Loucy (cell line): ENCODE measurements at regions not wholly inside any gene's neighbourhood (a gene's known extent, or its start where the extent isn't known, plus 50 kb on each side); places are given as distances from the start of the nearest gene placed in this dataset.

Experiments
- H2AFZ ChIP-seq: fragments of 200-600 bp; sonication (generic); 2 replicates; pipeline ENCODE4 v1.6.0; 2016; ENCODE audit warnings: antibody characterized with exemption, mild to moderate bottlenecking, low read length, moderate library complexity
- H3F3A ChIP-seq: fragments of 200-600 bp; 2 replicates; pipeline ENCODE4 v1.6.0; 2016; ENCODE audit warnings: antibody characterized with exemption, low read depth, mild to moderate bottlenecking
- H3K27me3 ChIP-seq: fragments of 200-600 bp; sonication (generic); 2 replicates; pipeline ENCODE4 v1.6.1; 2014; ENCODE audit warnings: low read length, mild to moderate bottlenecking; ENCODE audit not compliant: insufficient read depth, poor library complexity, severe bottlenecking
- H3K36me3 ChIP-seq: fragments of 200-600 bp; sonication (generic); 2 replicates; pipeline ENCODE4 v1.6.1; 2016; ENCODE audit warnings: low read length; ENCODE audit not compliant: insufficient read depth
- H3K4me1 ChIP-seq: fragments of 200-600 bp; sonication (generic); 2 replicates; pipeline ENCODE4 v1.5.1; 2014; ENCODE audit warnings: low read length, mild to moderate bottlenecking; ENCODE audit not compliant: insufficient read depth, poor library complexity, severe bottlenecking
- H3K4me2 ChIP-seq: fragments of 200-600 bp; sonication (generic); 2 replicates; pipeline ENCODE4 v1.6.0; 2014; ENCODE audit warnings: antibody characterized with exemption, low read length, low read depth, mild to moderate bottlenecking; ENCODE audit not compliant: poor library complexity, severe bottlenecking
- H3K4me3 ChIP-seq: fragments of 200-600 bp; sonication (generic); 2 replicates; pipeline ENCODE4 v1.5.1; 2014; ENCODE audit warnings: low read length, mild to moderate bottlenecking, mixed read lengths; ENCODE audit not compliant: poor library complexity, severe bottlenecking
- H3K79me2 ChIP-seq: fragments of 200-600 bp; sonication (generic); 2 replicates; pipeline ENCODE4 v1.6.1; 2014; ENCODE audit warnings: low read length; ENCODE audit not compliant: insufficient read depth
- H3K9ac ChIP-seq: fragments of 200-600 bp; sonication (generic); 2 replicates; pipeline ENCODE4 v1.6.0; 2014; ENCODE audit warnings: mild to moderate bottlenecking, low read depth, low read length, moderate library complexity; ENCODE audit not compliant: poor library complexity, severe bottlenecking
- H3K9me2 ChIP-seq: fragments of 200-600 bp; sonication (generic); replicated peaks from 2 replicates; pipeline ENCODE4 v1.6.1; 2016; ENCODE audit warnings: low read depth, low read length, mixed read lengths
- H3K9me3 ChIP-seq: fragments of 200-600 bp; sonication (generic); 2 replicates; pipeline ENCODE4 v1.6.1; 2014; ENCODE audit warnings: mild to moderate bottlenecking, antibody characterized with exemption, low read length, low read depth; ENCODE audit not compliant: insufficient read depth
- H4K20me1 ChIP-seq: fragments of 200-600 bp; sonication (generic); 2 replicates; pipeline ENCODE4 v1.6.0; 2014; ENCODE audit warnings: antibody characterized with exemption, low read length, mild to moderate bottlenecking; ENCODE audit not compliant: insufficient read depth, poor library complexity, severe bottlenecking
- CTCF ChIP-seq: fragments of 200-600 bp; sonication (generic); conservative IDR thresholded peaks from 2 replicates; pipeline ENCODE4 v1.5.1; 2014; ENCODE audit warnings: mild to moderate bottlenecking, antibody characterized with exemption, low read length
- EZH2phosphoT487 ChIP-seq: fragments of 200-600 bp; IDR thresholded peaks from 2 replicates; pipeline ENCODE4 v1.6.1; 2018; ENCODE audit warnings: antibody characterized with exemption, mild to moderate bottlenecking, moderate library complexity, borderline replicate concordance

DNA sequence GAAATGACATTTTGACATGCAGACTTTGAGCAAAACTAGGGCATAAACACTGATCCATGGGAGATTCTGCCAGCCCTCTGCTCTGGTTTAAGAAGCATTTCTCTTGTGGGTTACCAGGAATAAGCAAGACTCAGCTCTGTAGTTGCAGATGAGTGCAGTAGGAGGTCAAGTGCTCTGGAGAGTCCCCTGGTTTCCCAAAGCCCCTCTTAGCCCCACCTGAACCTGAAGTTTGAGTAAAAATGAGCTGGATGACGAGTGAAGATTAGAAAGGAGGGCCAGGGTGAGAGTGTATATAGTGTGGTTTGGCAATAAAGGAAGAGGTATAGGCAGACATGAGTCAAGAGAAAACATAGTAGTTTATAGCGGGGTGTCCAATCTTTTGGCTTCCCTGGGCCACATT, 220.3 kb downstream of the ARL4A start:
- TF ChIP-seq EZH2phosphoT487 (no peak), CTCF (no peak)
- H3K4me1 ChIP-seq = no peaks in the 10 kb centered on the region
- no peaks in the 10 kb centered on the region for H4K20me1 ChIP-seq
- no peaks in the 10 kb centered on the region for H3K9me2 ChIP-seq
- no peak overlapping the region for H2AFZ ChIP-seq
- no peak overlapping the region for H3K9ac ChIP-seq
- no peaks in the 10 kb centered on the region for H3K9me3 ChIP-seq
- H3K79me2 ChIP-seq = no peaks in the 10 kb centered on the region
- no peak overlapping the region for H3K4me2 ChIP-seq
- no peaks in the 10 kb centered on the region for H3K27me3 ChIP-seq
- H3K36me3 ChIP-seq = no peaks in the 10 kb centered on the region
- no peaks in the 10 kb centered on the region for H3F3A ChIP-seq
- no peak overlapping the region for H3K4me3 ChIP-seq

DNA sequence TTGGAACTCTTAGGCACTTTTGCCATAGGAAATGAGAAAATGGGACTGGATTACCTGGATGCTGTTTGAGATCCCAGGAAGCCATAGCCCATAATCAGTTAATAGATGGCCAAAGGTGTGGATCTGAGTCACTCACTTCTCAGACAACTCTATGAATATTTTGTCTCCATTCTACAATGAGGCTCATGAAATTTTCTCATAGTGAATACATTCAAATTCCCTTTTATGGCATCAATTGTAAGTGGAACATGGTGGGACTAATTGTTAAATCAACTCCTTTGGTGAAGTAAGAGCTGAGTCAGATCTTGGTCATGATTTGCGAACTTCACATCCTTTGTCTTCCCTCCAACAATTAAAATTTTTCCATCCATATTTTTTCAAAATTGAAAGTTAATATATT, 222.1 kb downstream of the ARL4A start:
- Histone ChIP-seq H3K9me2 (no peaks in the 10 kb centered on the region), H3K4me3 (no peak overlapping the region), H3K4me2 (no peak overlapping the region), H2AFZ (no peak overlapping the region), H3K9me3 (no peaks in the 10 kb centered on the region), H3K27me3 (no peaks in the 10 kb centered on the region), H3K36me3 (no peaks in the 10 kb centered on the region), H3K9ac (no peak overlapping the region), H3K4me1 (no peaks in the 10 kb centered on the region), H3K79me2 (no peaks in the 10 kb centered on the region), H3F3A (no peaks in the 10 kb centered on the region), H4K20me1 (no peaks in the 10 kb centered on the region)
- TF ChIP-seq EZH2phosphoT487 (no peak), CTCF (no peak)

DNA sequence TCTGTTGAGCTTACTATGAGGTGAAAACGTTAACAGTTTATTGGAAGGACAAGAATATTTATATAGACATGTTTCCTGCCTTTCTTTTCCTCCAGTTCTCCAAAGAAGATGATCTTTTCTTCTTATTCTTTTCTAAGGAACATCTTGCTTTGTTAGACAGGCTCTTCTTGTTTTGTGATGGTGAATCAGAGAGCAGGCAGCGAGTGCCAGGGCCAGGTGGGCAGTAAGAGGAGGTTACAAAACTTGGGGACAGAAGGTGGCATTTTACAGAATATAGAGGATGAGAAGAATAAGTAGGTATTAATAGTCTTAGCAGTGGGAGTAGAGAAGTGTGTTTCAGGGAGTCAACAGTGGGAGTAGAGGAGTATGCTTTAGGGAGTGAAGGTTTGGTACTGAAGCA, 223.6 kb downstream of the ARL4A start:
- TF ChIP-seq CTCF = no peak
- TF ChIP-seq EZH2phosphoT487 = no peak
- Histone ChIP-seq H3K36me3 (no peaks in the 10 kb centered on the region), H3K4me2 (no peak overlapping the region), H3K27me3 (no peaks in the 10 kb centered on the region), H3K4me3 (no peak overlapping the region), H3K4me1 (no peaks in the 10 kb centered on the region), H4K20me1 (no peaks in the 10 kb centered on the region), H3K9ac (no peak overlapping the region), H2AFZ (no peak overlapping the region), H3K79me2 (no peaks in the 10 kb centered on the region), H3K9me3 (no peaks in the 10 kb centered on the region), H3F3A (no peaks in the 10 kb centered on the region), H3K9me2 (no peaks in the 10 kb centered on the region)
